H1 (cell line): ENCODE measurements at regions not wholly inside any gene's neighbourhood (a gene's known extent, or its start where the extent isn't known, plus 50 kb on each side); places are given as distances from the start of the nearest gene placed in this dataset.
A peak's percentile ranks its signal among the peaks of the same experiment; 100 is the strongest.

Experiments used
- CTCF ChIA-PET: fragments of 300-600 bp; sonication (Branson Sonifier 250); formaldehyde crosslinking; loops from one replicate; lab custom pipeline; 2021; ENCODE audit not compliant: partially characterized antibody; lab: Charles Lee
- POLR2A ChIA-PET: fragments of 300-600 bp; sonication (Branson Sonifier 250); formaldehyde crosslinking; loops from one replicate; lab custom pipeline; 2021; ENCODE audit warnings: inconsistent platforms; ENCODE audit not compliant: partially characterized antibody; lab: Charles Lee
- DNase-seq, 2 experiments: peaks; one replicate each; pipeline versions ENCODE4 v3.0.0 to v3.0.0-alpha.2; 2010 to 2022; ENCODE audit warnings: low spot score in 2 of 2, low read depth in 1 of 2, mixed read lengths in 1 of 2
- FAIRE-seq: peaks from 2 replicates; lab custom pipeline; 2011; peaks lifted over from hg19 to GRCh38; lab: Jason Lieb, UNC
- H2AFZ ChIP-seq: 2 replicates; pipeline ENCODE4 v1.8.1; 2012; ENCODE audit warnings: low read length, inconsistent platforms
- H2AK5ac ChIP-seq: 2 replicates; pipeline ENCODE4 v1.6.1; 2013; ENCODE audit warnings: low read depth, low read length
- H2BK120ac ChIP-seq: replicated peaks from 2 replicates; pipeline ENCODE3; 2013; ENCODE audit warnings: low read depth, low read length, inconsistent platforms
- H2BK12ac ChIP-seq: 2 replicates; pipeline ENCODE4 v1.6.1; 2013; ENCODE audit warnings: low read depth, low read length
- H2BK15ac ChIP-seq: 2 replicates; pipeline ENCODE4 v1.6.1; 2013; ENCODE audit warnings: low read length
- H2BK20ac ChIP-seq: 2 replicates; pipeline ENCODE4 v1.6.1; 2013; ENCODE audit warnings: low read length
- H2BK5ac ChIP-seq: 2 replicates; pipeline ENCODE4 v1.6.1; 2013; ENCODE audit warnings: low read depth, low read length
- H3K14ac ChIP-seq: 2 replicates; pipeline ENCODE4 v1.6.1; 2013; ENCODE audit warnings: inconsistent platforms; ENCODE audit not compliant: insufficient read length
- H3K18ac ChIP-seq: 2 replicates; pipeline ENCODE4 v1.6.1; 2013; ENCODE audit warnings: low read length; ENCODE audit errors: extremely low read depth
- H3K23ac ChIP-seq: 2 replicates; pipeline ENCODE4 v1.6.1; 2013; ENCODE audit warnings: inconsistent platforms; ENCODE audit not compliant: insufficient read length
- H3K23me2 ChIP-seq: 2 replicates; pipeline ENCODE4 v1.6.1; 2013; ENCODE audit warnings: low read depth, low read length
- H3K27ac ChIP-seq: 2 replicates; pipeline ENCODE4 v1.6.1; 2011; ENCODE audit warnings: low read depth, low read length, inconsistent platforms
- H3K27me3 ChIP-seq, 4 experiments: replicated peaks in 1 of 4; 1 replicate in 1 of 4; 2 replicates in 3 of 4; pipeline versions ENCODE4 v1.6.1 to v1.8.1; 2011 to 2013; ENCODE audit warnings: low read length in 3 of 4, mild to moderate bottlenecking in 3 of 4, inconsistent platforms in 2 of 4, mixed read lengths in 2 of 4, moderate library complexity in 1 of 4; ENCODE audit not compliant: control insufficient read depth in 3 of 4, insufficient read depth in 3 of 4; ENCODE audit errors: extremely low read depth in 1 of 4
- H3K36me3 ChIP-seq, 4 experiments: 2 replicates each; pipeline versions ENCODE4 v1.6.1 to v1.8.1; 2011 to 2013; ENCODE audit warnings: mild to moderate bottlenecking in 4 of 4, low read length in 3 of 4, moderate library complexity in 2 of 4, control low read depth in 1 of 4, inconsistent platforms in 1 of 4; ENCODE audit not compliant: insufficient read depth in 4 of 4, control insufficient read depth in 2 of 4
- H3K4ac ChIP-seq: replicated peaks from 2 replicates; pipeline ENCODE3; 2013; ENCODE audit warnings: low read length, low read depth, mixed read lengths, inconsistent platforms; ENCODE audit not compliant: insufficient read length
- H3K4me1 ChIP-seq, 4 experiments: replicated peaks in 1 of 4; 1 replicate in 1 of 4; 2 replicates in 3 of 4; pipeline versions ENCODE4 v1.6.1 to v1.8.1; 2011 to 2013; ENCODE audit warnings: low read length in 3 of 4, inconsistent platforms in 2 of 4, mixed read lengths in 1 of 4; ENCODE audit not compliant: insufficient read depth in 4 of 4, control insufficient read depth in 3 of 4
- H3K4me2 ChIP-seq, 2 experiments: 2 replicates each; pipeline versions ENCODE4 v1.6.1 to v1.8.1; 2011 to 2013; ENCODE audit warnings: low read depth in 2 of 2, low read length in 2 of 2, control low read depth in 1 of 2, inconsistent platforms in 1 of 2, mild to moderate bottlenecking in 1 of 2; ENCODE audit not compliant: insufficient read depth in 1 of 2
- H3K4me3 ChIP-seq, 4 experiments: fragments of 200-600, 300-600 bp in 1 of 4; sonication (generic), shearing (Covaris generic), sonication (Bioruptor Twin) in 1 of 4; 2 replicates each; pipeline versions ENCODE4 v1.5.1 to v1.8.1; 2011 to 2016; ENCODE audit warnings: low read length in 4 of 4, low read depth in 3 of 4, control low read depth in 2 of 4, inconsistent platforms in 2 of 4, mild to moderate bottlenecking in 2 of 4, mixed read lengths in 1 of 4, moderate library complexity in 1 of 4; ENCODE audit not compliant: insufficient read depth in 2 of 4; ENCODE audit errors: extremely low read depth in 1 of 4
- H3K56ac ChIP-seq: replicated peaks from 2 replicates; pipeline ENCODE3; 2013; ENCODE audit warnings: low read depth, mild to moderate bottlenecking, mixed read lengths, low read length, inconsistent platforms; ENCODE audit not compliant: insufficient read length
- H3K79me1 ChIP-seq: 2 replicates; pipeline ENCODE4 v1.6.1; 2013; ENCODE audit warnings: low read depth, low read length, control low read depth
- H3K79me2 ChIP-seq, 2 experiments: 2 replicates each; pipeline versions ENCODE4 v1.6.1 to v1.8.1; 2012 to 2013; ENCODE audit warnings: low read length in 2 of 2, mild to moderate bottlenecking in 2 of 2, inconsistent platforms in 1 of 2; ENCODE audit not compliant: insufficient read depth in 2 of 2, control insufficient read depth in 1 of 2
- H3K9ac ChIP-seq, 4 experiments: replicated peaks in 1 of 4; 1 replicate in 1 of 4; 2 replicates in 3 of 4; pipeline versions ENCODE4 v1.6.1 to v1.8.1; 2011 to 2013; ENCODE audit warnings: low read depth in 3 of 4, low read length in 3 of 4, control low read depth in 2 of 4, mild to moderate bottlenecking in 2 of 4, moderate library complexity in 2 of 4, inconsistent platforms in 1 of 4; ENCODE audit errors: extremely low read depth in 1 of 4
- H3K9me3 ChIP-seq, 2 experiments: 2 replicates each; pipeline versions ENCODE4 v1.6.1 to v1.8.1; 2012 to 2013; ENCODE audit warnings: mild to moderate bottlenecking in 2 of 2, moderate library complexity in 2 of 2, control low read depth in 1 of 2, inconsistent platforms in 1 of 2, low read depth in 1 of 2, low read length in 1 of 2, mixed read lengths in 1 of 2; ENCODE audit not compliant: insufficient read depth in 2 of 2
- H4K20me1 ChIP-seq, 2 experiments: replicated peaks in 1 of 2; 2 replicates each; pipeline versions ENCODE3 to v1.8.1; 2011 to 2013; ENCODE audit warnings: inconsistent platforms in 2 of 2, low read length in 2 of 2, mild to moderate bottlenecking in 1 of 2; ENCODE audit not compliant: insufficient read depth in 2 of 2, control insufficient read depth in 1 of 2
- H4K5ac ChIP-seq: 2 replicates; pipeline ENCODE4 v1.6.1; 2013; ENCODE audit warnings: low read length, low read depth, mixed read lengths, inconsistent platforms; ENCODE audit not compliant: insufficient read length
- H4K8ac ChIP-seq: 2 replicates; pipeline ENCODE4 v1.8.0; 2013; ENCODE audit warnings: mild to moderate bottlenecking, moderate library complexity, low read length, inconsistent platforms; ENCODE audit not compliant: insufficient read depth; ENCODE audit errors: extremely low read depth
- H4K91ac ChIP-seq: replicated peaks from 2 replicates; pipeline ENCODE3; 2013; ENCODE audit warnings: low read length, mixed read lengths, inconsistent platforms; ENCODE audit not compliant: insufficient read length
- GABPA ChIP-seq: IDR thresholded peaks from 2 replicates; pipeline ENCODE4 v1.6.1; 2011; ENCODE audit warnings: mild to moderate bottlenecking, low read length, moderate library complexity, borderline replicate concordance; ENCODE audit not compliant: insufficient read depth
- PHF8 ChIP-seq: fragments of 200-600 bp; sonication (generic); conservative IDR thresholded peaks from 2 replicates; pipeline ENCODE4 v1.7.1; 2012; ENCODE audit warnings: low read depth, mild to moderate bottlenecking, inconsistent platforms, low read length, moderate library complexity
- WGBS, 2 experiments: shearing (Covaris generic) in 1 of 2; methylation state at CpG; one replicate each; pipeline versions ENCODE4 v1.1.6 to v1.1.7; 2013 to 2015; ENCODE audit warnings: low lambda C conversion rate in 2 of 2, mixed read lengths in 2 of 2, inconsistent platforms in 1 of 2, low coverage in 1 of 2, missing lambda C conversion rate in 1 of 2; ENCODE audit not compliant: insufficient replicate concordance in 2 of 2, insufficient coverage in 1 of 2, insufficient read length in 1 of 2; ENCODE audit errors: extremely low coverage in 1 of 2, missing lambda C conversion rate in 1 of 2; 5-methylcytosine and 5-hydroxymethylcytosine counted together

DNA sequence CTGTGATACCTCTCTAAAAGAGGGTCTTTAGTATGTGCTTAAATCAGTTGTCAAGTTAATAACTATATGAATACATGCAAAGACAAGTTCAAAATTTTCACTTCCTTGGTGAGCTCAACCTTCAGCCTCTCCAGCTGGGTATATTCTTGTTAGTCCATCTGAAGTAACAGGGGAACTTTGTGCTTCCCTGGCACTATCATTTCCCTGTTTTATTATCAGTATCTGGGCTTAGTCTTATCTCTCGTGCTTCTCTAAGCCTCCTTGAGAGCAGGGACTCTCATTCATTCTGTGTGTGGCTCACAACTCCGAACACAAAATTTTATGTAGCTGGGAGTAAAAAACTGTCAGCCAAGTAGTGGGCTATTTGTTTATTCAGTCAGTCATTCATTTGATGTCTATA is 175.9 kb upstream of the MAP3K1 start:
- Histone ChIP-seq H2AK5ac (no peak overlapping the region), H2BK15ac (no peak overlapping the region), H3K27me3 (no peaks in the 10 kb centered on the region), H4K91ac (no peak overlapping the region), H3K4me3 (no peak overlapping the region), H2BK5ac (no peak overlapping the region), H3K4me1 (peaks cover 0 to 8% (median 3%) of the 10 kb centered on the region in 4 experiments; a peak in 2 of 7 replicates), H3K4me2 (no peak overlapping the region), H3K18ac (no peak overlapping the region), H3K14ac (no peak overlapping the region), H3K79me1 (no peaks in the 10 kb centered on the region), H3K36me3 (no peaks in the 10 kb centered on the region), H2BK120ac (no peak overlapping the region), H3K56ac (no peak overlapping the region), H2BK20ac (0 out of 2 replicates have a peak overlapping the region, but pooled peaks have one; percentile 48), H4K8ac (no peak overlapping the region), H3K27ac (no peak overlapping the region), H2BK12ac (no peak overlapping the region), H3K79me2 (no peaks in the 10 kb centered on the region), H4K5ac (no peak overlapping the region)
- POLR2A ChIA-PET: no interaction called here
- TF ChIP-seq GABPA (no peak), PHF8 (no peak)
- TF ChIP-seq, all 59 proteins: peak for 0
- Histone ChIP-seq H3K23ac (no peak overlapping the region), H2AFZ (no peak overlapping the region), H3K9me3 (no peaks in the 10 kb centered on the region), H3K23me2 (no peaks in the 10 kb centered on the region), H3K9ac (no peak overlapping the region), H4K20me1 (no peaks in the 10 kb centered on the region), H3K4ac (no peak overlapping the region)
- DNase-seq: no peak
- CTCF ChIA-PET: no interaction called here
- WGBS, 2 experiments: 79% methylated on average over 2 of the region's 2 CpGs; no CpG with 5 or more reads in 1 of the 2 experiments
- no peak for FAIRE-seq
